Endothelial cell (in vitro differentiated cells): ENCODE measurements at regions not wholly inside any gene's neighbourhood (a gene's known extent, or its start where the extent isn't known, plus 50 kb on each side); places are given as distances from the start of the nearest gene placed in this dataset.
A peak's percentile ranks its signal among the peaks of the same experiment; 100 is the strongest.

Experiments used
- DNase-seq: peaks from one replicate; pipeline ENCODE4 v3.0.0; 2021; ENCODE audit warnings: low spot score
- H3K27ac Mint-ChIP-seq: one replicate; pipeline ENCODE4 v1.8.0; 2021; ENCODE audit warnings: mixed read lengths, inconsistent platforms; ENCODE audit not compliant: unreplicated experiment
- H3K27me3 Mint-ChIP-seq: one replicate; pipeline ENCODE4 v1.8.0; 2021; ENCODE audit warnings: mild to moderate bottlenecking, moderate library complexity, mixed read lengths, inconsistent platforms; ENCODE audit not compliant: unreplicated experiment
- H3K36me3 Mint-ChIP-seq: one replicate; pipeline ENCODE4 v1.8.0; 2021; ENCODE audit warnings: mild to moderate bottlenecking, low read depth, mixed read lengths, inconsistent platforms; ENCODE audit not compliant: unreplicated experiment
- H3K4me1 Mint-ChIP-seq: one replicate; pipeline ENCODE4 v1.8.0; 2021; ENCODE audit warnings: mild to moderate bottlenecking, mixed read lengths, inconsistent platforms; ENCODE audit not compliant: unreplicated experiment
- H3K4me3 Mint-ChIP-seq: one replicate; pipeline ENCODE4 v1.8.0; 2021; ENCODE audit warnings: mild to moderate bottlenecking, mixed read lengths, inconsistent platforms; ENCODE audit not compliant: unreplicated experiment
- H3K9me3 Mint-ChIP-seq: one replicate; pipeline ENCODE4 v1.8.0; 2021; ENCODE audit warnings: mixed read lengths, inconsistent platforms; ENCODE audit not compliant: unreplicated experiment
- TF ChIP-seq, protein P1 (sequence below): fragments of 200-600 bp; sonication (generic); IDR thresholded peaks from one replicate; pipeline ENCODE4 v1.5.0; 2021; ENCODE audit warnings: antibody characterized with exemption; ENCODE audit not compliant: unreplicated experiment

DNA sequence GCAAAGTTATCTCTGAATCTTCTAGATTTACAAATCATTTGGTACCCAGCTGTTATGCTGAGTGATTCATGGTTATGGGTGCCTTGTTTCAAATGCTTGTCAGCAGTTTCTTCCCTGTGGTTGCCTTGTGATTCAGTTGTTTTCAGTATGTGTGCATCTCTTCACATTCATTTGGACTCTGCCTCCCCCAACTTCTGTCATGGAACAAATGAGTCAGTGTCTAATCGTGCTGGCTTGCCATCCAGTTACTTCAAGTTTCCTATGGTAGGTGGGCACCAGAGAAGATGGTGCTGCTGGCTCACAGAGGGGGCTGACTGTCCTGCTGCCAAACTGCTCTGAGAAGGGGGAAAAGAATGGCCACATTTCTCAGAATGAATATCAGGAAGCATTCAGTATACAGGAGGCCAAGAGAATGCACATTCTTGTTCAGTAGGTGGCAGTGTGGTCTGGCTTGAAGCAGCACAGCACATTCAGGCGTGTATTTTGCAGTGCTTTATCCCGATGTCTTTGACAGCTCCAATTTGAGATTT lies 260.9 kb downstream of the GLUD2 start:
- TF ChIP-seq, protein P1, sequence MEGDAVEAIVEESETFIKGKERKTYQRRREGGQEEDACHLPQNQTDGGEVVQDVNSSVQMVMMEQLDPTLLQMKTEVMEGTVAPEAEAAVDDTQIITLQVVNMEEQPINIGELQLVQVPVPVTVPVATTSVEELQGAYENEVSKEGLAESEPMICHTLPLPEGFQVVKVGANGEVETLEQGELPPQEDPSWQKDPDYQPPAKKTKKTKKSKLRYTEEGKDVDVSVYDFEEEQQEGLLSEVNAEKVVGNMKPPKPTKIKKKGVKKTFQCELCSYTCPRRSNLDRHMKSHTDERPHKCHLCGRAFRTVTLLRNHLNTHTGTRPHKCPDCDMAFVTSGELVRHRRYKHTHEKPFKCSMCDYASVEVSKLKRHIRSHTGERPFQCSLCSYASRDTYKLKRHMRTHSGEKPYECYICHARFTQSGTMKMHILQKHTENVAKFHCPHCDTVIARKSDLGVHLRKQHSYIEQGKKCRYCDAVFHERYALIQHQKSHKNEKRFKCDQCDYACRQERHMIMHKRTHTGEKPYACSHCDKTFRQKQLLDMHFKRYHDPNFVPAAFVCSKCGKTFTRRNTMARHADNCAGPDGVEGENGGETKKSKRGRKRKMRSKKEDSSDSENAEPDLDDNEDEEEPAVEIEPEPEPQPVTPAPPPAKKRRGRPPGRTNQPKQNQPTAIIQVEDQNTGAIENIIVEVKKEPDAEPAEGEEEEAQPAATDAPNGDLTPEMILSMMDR = no peak
- no peaks in the 10 kb centered on the region for H3K4me1 Mint-ChIP-seq
- H3K27me3 Mint-ChIP-seq = peaks cover 1% of the 10 kb centered on the region
- peak; percentile 6 for DNase-seq
- no peaks in the 10 kb centered on the region for H3K36me3 Mint-ChIP-seq
- no peak overlapping the region for H3K27ac Mint-ChIP-seq
- no peak overlapping the region for H3K4me3 Mint-ChIP-seq
- no peaks in the 10 kb centered on the region for H3K9me3 Mint-ChIP-seq

DNA sequence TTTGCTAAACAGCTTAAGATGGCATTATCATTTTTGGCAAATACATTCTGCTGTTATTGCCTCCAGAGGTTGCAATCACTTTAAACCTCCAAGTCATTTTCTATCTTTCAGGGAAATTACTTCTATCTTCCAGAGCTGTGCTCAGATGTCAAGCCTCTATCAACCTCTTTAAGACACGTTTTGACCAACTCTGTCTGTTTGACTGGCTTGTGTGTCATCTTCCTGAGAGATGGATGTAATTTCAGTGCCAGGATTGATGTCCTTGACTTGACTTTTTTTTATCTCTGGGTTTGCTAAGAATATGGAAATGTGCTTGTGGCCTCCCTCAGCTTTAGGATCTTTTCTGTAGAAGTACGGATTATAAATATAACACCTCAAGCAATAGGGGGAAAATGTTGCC lies 263.4 kb downstream of the GLUD2 start:
- no peaks in the 10 kb centered on the region for H3K9me3 Mint-ChIP-seq
- H3K27me3 Mint-ChIP-seq = no peaks in the 10 kb centered on the region
- H3K4me1 Mint-ChIP-seq = no peaks in the 10 kb centered on the region
- no peaks in the 10 kb centered on the region for H3K36me3 Mint-ChIP-seq
- H3K4me3 Mint-ChIP-seq = no peak overlapping the region
- no peak overlapping the region for H3K27ac Mint-ChIP-seq
- TF ChIP-seq, protein P1 = no peak
- no peak for DNase-seq

DNA sequence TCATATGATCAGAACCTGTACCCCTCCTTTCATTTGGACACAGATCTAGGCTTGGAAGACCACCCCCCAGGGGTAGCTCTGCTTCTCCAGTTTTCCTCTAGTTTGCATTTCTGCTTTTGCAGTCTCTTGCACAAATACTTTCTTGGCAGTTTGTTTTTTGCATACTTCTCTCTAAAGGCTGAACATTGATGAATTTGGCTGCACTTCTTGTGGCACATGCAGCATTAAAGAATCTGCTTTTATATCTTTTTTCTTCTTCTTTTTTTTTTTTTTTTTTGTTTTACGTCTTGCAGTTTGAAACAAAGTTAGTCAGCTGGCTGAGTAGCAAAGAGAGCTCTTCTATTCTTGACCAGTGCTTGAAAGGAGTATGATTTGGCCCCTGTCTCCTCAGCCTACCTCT lies 273.0 kb downstream of the GLUD2 start:
- Mint-ChIP-seq H3K4me1 (no peaks in the 10 kb centered on the region), H3K4me3 (no peak overlapping the region), H3K9me3 (no peaks in the 10 kb centered on the region), H3K27ac (no peak overlapping the region), H3K36me3 (no peaks in the 10 kb centered on the region), H3K27me3 (peaks cover 3% of the 10 kb centered on the region)
- TF ChIP-seq, protein P1 = no peak
- DNase-seq = no peak

DNA sequence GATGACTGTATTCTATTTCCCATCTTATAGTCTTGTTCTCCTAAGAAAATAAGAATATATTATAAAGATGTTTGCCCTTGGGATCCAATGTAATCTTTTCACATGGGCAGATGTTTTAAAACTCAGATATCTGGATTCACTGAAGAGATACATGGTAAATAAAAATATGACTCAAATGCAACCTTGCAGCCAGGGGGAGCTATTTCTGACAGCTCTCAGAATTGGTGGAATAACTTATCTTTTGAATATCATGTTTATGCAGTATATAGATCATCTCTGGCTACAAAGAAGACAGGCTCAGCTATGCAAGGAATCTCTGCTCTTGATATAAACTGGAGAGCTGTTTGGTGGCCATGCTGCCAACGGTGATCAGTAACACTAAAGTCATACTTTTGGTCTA lies 274.7 kb downstream of the GLUD2 start:
- DNase-seq = no peak
- TF ChIP-seq, protein P1 = no peak
- peaks cover 4% of the 10 kb centered on the region for H3K27me3 Mint-ChIP-seq
- H3K4me3 Mint-ChIP-seq = no peak overlapping the region
- no peak overlapping the region for H3K27ac Mint-ChIP-seq
- no peaks in the 10 kb centered on the region for H3K36me3 Mint-ChIP-seq
- H3K9me3 Mint-ChIP-seq = no peaks in the 10 kb centered on the region
- no peaks in the 10 kb centered on the region for H3K4me1 Mint-ChIP-seq

DNA sequence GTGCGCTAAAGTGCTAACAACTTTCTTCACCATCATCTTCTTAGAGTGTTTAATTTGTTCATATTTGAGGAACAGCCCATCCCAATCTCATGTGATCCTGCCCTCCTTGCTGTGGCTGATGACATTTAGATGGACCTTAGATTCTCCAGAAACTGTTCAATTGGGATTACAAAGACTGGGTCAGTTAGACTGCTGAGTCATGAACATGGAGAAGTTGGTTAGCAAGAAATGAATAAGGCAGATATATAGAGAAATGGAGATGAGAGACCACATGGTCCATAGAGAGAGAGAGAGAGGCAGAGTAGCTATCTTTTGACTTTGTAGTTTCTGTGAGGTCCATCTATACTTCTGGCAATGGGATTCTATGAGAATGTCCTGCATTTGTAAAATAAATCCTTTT lies 275.9 kb downstream of the GLUD2 start:
- DNase-seq = no peak
- H3K36me3 Mint-ChIP-seq = no peaks in the 10 kb centered on the region
- TF ChIP-seq, protein P1 = no peak
- H3K27ac Mint-ChIP-seq = no peak overlapping the region
- no peaks in the 10 kb centered on the region for H3K4me1 Mint-ChIP-seq
- peaks cover 4% of the 10 kb centered on the region for H3K27me3 Mint-ChIP-seq
- no peak overlapping the region for H3K4me3 Mint-ChIP-seq
- no peaks in the 10 kb centered on the region for H3K9me3 Mint-ChIP-seq
